Stimulated activated CD8-positive, alpha-beta memory T cell treated with anti-CD3 and anti-CD28 coated beads, Interleukin-15, amount 100 ng/mL, for 48 hours (primary cell): ENCODE measurements at regions not wholly inside any gene's neighbourhood (a gene's known extent, or its start where the extent isn't known, plus 50 kb on each side); places are given as distances from the start of the nearest gene placed in this dataset.

Experiments
- DNase-seq, 2 donors: peaks; one replicate each; pipeline ENCODE4 v3.0.0-alpha.2; 2020; ENCODE audit warnings: low read depth in 2 of 2

DNA sequence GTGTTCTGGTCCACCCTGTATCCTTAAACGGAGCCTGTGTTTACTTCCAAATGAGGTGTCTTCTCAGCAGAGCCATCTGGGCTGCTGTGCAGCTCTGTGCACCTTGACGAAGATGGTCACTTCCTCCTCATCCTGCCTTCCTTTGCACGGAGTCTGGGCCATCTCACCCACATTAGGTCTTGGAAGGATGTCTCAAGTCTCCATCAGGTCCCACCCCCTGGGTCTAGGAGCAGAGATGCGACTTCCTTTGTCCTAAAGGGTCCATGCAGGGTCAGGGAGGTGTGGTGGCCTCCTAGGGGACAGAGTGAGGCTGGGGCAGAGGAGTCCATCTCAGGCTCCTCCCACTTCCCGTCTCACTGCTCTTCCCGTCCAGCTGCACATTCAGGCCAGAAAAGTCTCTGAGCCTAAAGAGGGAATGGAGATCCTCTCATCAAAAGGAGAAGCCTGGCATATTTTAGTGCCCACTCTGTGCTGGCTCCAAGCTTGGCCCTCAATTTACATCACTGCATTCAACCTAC, 209.2 kb downstream of the MATN1 start:
- DNase-seq, result no peak

DNA sequence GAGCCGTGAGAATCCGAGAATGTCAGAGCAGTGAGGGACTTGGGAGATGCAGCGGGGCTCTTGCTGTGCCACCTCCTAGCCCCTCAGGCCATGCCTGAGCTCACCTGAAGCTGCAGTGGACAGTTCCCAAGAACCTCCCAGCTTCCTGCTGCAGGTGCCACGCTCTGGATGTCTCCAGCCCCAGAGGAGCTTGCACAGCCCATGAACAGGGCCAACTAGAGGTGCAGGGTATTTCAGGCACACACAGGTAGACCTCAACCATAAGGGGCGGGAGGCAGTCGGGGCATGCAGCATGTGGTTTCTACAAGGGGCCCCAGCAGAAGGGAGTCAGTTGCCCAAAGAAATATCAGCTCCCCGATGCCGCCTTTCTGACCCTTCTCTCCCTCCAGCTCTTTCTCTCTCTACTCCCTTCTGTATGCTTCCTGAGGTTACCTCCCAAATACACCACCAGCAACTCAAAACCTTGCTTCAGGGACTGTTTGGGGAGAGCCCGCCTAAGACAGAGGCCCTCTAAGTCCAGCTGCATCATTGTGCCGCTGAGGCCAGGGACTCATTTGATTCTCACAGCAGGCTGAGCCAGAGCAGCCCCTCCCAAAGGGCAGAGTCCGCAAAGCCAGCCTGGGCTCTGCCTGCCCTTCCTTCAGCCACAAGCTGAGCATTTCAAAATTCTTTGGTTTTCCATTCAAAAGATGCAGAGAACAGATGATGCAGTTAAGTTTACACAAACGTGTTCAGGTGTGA, 209.8 kb downstream of the MATN1 start:
- DNase-seq, result no peak

DNA sequence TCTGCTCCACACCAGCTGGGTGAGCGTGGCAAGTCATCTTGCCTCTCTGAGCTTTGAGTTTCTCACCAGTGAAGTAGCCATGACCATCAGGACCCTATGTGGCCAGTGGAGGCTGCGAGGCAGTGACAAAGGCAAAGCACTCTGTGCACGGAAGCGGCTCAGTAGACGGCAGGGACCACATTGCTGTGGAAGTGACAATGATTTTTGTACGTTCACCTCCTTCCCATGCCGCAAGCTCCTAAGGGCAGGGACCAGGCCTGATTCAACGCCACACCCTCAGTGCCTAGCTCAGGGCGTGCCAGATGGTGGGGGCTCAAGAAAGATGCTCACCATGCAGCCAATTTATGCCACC, 210.5 kb downstream of the MATN1 start:
- no peak for DNase-seq

DNA sequence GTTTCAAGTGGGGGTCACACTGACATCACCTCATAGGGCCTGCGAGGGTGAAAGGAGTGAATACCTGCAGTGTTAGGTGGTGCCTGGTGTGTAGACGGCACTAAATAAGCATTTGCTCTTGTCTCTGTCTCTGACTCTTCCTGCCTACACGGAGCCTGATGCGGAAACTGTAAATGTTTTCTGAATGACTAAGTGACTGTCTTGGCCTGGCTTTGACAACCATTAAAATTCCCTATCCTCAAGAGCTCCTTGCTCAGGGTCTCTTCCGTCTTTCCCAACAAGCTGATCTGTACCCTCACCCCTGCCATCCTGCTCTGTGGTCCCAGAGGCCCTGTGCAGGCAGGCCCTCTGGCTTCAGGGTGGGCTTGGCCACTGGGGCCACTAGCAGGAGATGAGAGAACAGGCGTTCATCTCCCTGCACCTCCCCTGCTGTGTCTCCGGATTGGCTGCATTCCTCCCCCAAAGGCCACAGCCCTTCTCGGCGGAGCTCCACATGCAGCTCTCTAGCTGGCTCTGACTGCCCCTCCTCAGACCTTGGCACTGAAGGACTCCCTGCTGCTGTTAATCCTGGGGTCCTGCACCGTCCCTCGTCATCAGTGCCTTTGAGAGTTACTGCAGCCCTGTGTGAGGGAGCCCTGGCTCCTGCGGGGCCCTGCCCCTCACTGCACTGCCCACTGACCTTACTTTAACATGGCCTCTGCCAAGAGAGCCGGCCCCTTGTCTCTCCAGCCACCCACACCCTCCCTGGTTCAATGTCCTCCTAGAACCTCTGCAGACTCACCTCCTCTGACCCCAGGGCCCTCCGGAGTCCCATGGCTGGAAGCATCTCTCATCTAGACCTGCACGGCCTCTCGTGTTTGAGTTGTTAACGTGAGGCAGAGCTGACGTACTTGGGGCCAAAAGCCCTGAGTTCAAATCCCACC, 211.1 kb downstream of the MATN1 start:
- DNase-seq, result no peak

DNA sequence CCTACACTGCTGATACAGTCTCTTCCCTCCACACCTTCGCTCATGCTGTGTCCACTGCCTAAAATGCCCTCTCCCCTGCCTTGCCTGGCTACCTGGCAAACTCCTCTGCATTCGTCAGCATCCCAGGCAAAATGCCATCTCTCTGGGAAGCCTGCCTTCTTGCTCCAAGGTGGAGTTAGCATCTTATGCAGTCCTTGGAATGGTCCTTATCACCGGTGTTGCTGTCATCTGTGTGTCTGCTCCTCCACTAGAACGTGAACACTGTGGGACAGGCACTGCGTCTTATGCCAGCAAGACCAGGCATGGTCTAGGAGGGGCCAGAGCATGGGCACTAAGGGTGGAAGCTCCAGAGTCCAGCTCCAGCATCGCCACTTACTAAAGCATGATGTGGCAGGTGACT, 211.8 kb downstream of the MATN1 start:
- no peak for DNase-seq

DNA sequence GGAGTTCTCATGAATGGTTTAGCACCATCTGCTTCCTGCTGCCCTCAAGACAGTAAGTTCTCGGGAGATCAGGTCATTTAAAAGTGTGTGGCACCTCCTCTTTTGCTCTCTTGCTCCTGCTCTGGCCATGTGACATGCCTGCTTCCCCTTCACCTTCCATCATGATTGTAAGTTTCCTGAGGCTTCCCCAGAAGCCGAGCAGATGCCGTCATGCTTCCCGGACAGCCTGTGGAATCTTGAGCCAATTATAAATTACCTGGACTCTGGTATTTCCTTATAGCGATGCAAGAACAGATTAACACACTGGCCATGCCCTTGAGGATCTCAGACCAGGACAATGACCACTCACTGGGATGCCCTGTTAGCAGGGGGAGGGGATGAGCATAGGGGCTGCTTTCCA, 212.3 kb downstream of the MATN1 start:
- DNase-seq, result no peak

DNA sequence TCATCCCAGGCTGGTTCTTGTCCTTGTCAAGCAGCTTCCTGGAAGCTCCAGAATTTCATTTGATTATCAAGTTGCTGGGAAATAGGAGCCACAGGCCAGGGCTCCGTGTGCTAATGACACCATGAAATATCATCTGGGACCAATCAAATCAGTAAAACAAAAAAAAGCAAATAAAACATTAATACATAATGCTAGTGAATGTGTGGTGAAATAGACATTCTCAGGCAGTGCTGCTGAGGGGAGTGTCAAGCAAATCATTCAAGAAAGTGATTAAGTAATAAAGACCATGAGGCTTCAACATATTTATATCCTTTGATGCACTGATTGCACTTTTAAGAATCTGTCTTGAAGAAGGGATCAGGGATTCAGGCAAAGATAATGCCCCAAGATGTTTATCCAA, 213.7 kb downstream of the MATN1 start:
- no peak for DNase-seq

DNA sequence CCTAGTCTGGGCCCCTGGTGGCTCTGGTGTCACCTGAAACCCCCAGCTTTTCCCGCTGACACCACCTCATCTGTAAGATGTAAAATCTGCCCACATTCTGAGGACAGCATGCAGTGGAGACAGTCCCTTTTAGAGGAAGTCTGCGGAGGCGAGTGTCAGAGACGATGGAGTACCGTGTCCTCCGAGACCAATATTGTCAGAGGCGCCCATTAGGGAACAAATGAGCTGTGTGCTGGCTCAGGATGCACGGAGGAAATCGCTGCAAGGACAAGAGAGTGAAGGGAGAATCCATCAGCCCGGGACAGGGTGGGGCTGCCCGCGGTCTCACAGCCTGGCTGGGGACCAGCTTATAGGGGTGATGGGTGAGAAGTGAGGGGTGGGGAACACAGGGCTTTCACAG, 214.8 kb downstream of the MATN1 start:
- DNase-seq, result no peak

DNA sequence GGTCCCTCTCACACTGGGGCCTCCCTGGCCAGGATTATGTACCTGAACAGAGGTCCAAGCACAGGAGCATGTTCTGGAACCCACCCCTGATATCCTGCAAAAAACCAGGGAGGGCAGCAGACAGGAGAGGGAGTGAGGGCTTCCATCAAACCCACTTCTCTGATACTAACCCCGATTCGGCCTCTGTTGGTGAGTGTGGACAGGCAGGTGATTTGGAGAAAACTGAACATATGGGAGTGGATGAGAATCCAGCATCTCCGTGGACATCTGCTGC, 215.3 kb downstream of the MATN1 start:
- DNase-seq, result no peak

DNA sequence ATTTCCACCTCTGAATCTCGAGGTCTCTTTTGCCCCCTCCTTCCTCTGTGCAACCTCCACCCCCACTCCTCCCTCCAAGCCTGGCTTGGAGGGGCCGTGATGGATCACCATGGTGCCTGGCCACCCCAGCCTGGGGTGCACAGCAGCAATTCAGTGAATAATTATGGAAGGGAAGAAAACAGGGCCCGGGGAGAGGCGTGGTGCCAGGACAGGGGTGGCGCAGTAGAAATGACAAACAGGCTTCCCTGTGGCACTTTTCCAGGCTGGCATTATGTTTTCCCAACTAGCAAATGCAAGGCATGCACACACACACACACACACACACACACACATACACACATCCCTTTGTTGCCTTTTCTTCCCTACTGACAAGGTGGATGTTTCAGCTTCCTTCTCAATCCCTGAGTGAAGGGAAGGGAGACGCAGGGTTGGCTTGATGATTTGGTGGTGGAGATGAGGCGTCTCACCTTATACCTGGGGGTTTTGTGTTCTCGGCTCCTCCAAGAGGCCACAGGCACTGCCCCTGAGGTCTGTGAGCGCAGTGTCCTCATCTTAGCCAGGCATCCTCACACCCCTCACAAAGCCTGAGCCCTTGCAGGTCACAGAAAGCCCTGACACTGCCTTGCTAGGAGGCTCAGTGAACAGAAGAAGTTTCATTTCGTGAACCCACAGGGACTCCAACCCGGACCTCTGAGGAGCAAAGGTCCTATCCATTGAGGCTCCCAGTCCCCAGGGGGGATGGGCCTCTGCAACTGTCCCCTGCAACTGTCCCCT, 215.8 kb downstream of the MATN1 start:
- no peak for DNase-seq

DNA sequence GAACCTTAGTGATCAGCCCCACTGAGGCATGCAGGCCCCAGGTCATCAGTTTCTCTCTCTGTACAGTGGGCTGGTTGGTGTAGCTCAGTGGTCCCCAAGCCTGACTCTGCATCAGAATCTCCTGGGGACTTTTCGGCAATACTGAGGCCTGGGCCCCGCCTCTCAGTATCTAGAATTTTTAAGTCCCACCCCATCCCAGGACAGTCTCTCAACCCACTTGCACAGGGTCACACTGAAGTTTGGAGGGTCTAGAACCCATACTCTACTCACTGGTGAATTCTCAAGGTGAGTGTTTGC, 216.4 kb downstream of the MATN1 start:
- no peak for DNase-seq

DNA sequence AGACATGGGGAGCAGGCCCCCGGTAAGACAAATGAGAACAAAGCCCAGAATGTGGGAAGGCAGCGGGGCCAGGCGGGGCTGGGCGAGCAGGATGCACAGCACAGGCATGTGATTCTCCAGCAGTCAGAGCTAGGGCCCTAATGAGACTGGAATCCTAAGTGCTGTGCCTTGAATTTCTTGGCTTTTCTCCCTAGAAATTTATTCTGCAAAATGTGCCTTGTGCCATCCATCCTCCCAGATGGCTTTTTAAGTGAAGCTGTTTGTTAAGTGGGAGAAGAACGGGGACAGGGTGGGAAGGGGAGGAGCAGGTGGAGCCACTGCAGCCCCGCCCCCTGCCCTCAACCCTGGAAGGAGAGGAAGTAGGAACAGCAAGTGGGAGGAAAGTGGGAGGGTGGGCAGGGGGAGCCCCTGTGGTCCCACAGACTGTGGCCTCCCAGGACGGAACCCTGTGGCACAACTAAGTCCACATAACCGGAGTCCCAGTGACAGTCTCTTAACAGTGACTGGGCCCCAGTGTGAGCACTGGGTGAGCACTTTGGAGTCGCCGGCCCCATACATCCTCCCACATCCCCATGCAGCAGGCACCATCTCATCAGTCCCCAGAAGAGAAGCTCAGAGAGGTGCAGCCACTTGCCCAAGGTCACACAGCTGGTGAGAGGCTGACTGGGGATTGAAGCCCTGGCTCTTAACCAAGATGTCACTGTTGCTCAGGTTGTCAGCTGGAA, 216.9 kb downstream of the MATN1 start:
- DNase-seq, result no peak

DNA sequence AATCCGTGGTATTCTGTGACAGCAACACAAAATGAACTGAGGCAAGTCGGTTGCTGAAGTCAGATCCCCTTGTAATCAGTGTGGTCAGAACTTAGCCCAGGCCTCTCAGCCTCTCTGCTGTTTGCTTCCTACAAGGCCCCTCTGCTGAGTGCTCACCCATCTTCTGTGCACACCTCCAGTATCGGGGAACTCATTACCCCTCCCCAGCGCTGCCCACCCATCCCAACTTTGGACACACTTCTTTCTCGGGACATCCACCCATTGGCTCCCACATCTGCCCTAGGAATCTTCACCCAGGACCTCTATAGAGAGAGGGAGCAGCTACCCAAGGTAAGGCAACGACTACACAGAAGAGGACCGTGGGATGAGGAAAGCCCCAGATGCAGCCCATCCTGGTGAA, 217.5 kb downstream of the MATN1 start:
- no peak for DNase-seq

DNA sequence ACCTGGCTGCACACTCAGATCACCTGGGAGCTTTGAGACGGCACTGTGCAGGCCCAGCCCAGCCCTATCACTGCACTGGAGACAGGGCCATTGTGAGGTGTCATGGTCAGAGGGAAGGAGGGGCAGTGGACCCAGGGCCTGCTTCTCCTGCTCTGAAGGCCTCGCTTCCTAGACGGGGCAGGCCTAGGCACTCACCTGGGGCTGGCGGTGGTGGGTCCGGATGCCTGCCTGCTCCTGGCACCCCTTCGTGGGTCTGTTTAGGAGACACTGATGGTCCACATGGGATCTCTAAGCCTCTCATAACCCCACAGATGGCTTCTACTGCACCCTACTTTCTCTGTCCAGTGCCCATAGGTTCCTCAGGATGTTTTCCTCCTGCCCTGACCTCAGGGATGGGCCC, 230.9 kb downstream of the MATN1 start:
- DNase-seq, result no peak

DNA sequence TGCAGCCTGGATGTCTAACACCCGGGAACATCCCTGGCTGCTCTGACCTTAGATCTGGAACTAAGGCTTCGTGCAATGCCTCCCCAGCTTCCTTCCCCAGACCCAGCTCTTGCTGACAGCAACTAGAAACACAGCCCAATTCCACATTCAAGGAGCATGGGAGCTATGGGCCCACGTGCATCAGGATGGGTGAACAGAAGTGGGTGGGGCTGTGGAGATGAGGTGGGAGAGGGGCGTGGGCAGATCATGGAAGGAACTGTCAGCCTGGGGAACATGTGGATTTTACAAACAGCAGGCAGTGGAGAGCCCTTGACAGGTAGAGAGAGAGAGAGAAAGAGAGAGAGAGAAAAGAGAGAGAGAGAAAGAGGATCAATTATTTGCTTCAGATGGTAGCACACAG, 231.6 kb downstream of the MATN1 start:
- DNase-seq, result no peak

DNA sequence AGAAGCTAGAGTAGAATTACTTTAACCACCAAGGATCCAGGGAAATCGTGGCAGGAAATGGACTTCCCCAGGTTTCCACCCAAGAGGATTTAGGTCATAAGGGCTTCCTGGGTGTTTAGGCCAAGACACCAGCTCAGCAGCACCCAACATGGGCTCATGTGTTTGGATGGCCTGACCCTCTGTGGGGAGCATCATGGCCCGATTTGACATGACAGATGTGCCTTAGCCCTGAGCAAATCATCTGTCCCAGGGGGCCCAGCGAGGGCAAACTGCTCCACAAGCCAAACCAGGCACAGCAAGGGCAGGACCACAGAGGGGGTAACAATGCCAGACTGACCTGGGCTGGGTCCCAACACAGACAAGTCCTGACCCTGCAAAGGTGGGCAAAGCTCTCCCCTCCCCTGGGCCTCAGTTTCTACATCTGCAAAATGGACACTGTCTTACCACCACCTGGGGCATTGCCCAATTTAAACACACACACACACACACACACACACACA, 232.8 kb downstream of the MATN1 start:
- DNase-seq, result no peak

DNA sequence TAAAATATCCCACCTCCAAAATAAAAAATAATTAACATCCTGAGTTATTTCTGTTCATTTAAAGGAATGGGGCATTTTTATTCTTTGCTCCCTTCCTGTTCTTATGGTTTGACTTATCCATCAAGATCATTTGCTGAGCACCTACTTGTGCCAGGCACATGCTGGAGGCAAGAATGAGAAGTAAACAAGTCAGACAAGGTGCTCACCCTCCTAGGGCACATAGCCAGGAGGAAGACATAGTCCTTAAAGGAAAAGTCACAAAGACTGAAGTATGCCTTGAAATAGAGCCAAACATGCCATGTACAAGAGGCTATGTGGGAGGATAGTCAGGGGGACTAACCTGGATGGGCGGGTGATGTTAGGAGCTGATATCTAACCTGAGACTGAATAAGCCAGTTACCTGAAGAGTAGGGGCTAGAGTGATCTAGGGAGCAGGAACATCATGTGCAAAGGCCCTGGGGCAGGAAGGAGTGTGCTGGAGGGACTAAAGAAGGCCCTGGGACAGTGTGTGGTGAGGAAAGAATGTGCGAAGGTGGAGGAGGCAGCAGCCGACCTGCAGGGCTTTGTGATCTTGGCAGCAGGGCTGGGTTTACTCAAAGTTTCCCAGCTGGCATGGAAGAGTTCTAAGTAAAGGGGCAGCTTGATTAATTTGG, 233.5 kb downstream of the MATN1 start:
- no peak for DNase-seq

DNA sequence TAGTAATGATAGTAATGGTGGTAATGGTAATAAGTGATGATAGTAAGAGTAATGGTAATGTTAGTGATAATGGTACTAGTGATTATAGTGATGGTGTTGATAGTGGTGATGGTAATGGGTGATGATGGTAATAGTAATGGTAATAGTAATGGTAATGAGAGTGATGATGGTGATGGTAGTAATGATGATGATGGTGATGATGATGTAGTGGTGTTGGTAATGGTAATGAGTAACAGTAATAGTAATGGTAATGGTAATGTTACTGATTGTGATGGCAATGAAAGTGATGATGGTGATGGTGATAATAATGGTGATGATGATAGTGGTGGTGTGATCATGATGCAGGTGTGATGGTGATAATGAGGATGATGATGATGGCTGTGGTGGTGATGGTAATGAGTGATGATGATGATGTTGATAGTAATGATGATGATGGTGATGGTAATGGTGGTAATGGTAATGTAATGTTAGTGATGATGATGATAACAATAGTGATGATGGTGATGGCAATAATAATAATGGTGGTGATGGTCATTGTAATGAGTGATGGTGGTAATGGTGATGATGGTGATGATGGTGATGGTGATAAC, 235.0 kb downstream of the MATN1 start:
- DNase-seq, result no peak

DNA sequence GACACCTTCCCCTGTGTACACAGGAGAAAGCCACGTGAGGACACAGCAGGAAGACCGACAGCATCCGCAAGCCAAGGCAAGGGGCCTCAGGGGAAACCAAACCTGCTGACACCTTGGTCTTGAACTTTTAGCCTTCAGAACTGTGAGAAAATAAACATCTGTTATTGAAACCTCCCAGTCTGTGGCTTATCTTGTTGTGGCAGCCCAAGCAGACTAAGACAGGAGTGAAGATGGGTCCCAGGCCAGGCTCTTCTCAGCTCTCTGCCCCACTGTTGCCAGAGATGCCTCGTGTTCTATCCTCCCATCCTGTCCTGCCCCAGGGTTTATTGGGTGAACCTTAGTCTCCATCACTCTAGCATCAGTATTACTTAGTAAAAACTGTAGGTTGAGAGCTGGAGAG, 236.3 kb downstream of the MATN1 start:
- DNase-seq, result no peak

DNA sequence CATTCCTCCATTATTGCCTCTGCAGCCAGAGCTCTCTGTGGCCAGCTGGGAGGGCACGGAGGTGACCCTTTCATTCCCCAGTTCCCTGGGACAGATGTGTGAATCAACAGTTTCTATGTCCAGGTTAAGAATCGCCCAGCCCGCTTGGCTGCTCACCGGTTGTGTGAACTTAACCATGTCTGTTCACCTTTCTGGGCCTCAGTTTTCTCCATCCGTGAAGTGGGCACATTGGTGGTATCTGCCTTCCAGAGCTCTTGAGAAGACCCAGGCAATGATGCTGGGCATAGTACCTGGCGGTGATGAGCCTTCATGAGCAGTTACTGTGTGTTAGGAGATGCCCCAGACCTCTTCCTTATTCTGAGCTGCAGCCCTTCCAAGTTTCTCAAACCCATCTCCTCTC, 238.3 kb downstream of the MATN1 start:
- DNase-seq, result no peak

DNA sequence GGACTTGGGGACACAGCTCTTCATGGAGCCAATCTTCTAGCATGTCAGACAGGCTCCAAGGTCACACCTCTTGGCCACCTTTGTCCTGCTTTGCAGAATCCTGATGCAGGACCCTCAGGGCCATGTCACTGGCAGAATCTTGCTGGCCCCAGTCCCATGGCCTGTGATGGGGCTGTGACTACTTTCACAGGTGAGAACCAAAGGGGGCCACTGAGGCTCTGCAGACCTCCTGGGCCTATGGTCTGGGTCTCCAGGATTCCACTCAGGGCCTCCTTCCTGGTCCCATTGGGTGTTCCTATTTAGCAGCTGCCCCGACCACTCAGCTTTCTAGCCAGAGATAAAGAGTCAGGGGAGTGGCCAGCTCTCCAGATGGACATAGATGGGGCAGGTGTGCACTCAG, 238.7 kb downstream of the MATN1 start:
- no peak for DNase-seq
